Fibroblast of upper back skin (primary cell): ENCODE measurements at regions not wholly inside any gene's neighbourhood (a gene's known extent, or its start where the extent isn't known, plus 50 kb on each side); places are given as distances from the start of the nearest gene placed in this dataset.
"Not testable (repeated sequence)": the region's sequence is repeated elsewhere in the genome, so short reads cannot be mapped to it uniquely, and the experiment has no call there.

Source experiments
- DNase-seq: peaks from one replicate; pipeline ENCODE4 v3.0.0-alpha.2; 2013

DNA sequence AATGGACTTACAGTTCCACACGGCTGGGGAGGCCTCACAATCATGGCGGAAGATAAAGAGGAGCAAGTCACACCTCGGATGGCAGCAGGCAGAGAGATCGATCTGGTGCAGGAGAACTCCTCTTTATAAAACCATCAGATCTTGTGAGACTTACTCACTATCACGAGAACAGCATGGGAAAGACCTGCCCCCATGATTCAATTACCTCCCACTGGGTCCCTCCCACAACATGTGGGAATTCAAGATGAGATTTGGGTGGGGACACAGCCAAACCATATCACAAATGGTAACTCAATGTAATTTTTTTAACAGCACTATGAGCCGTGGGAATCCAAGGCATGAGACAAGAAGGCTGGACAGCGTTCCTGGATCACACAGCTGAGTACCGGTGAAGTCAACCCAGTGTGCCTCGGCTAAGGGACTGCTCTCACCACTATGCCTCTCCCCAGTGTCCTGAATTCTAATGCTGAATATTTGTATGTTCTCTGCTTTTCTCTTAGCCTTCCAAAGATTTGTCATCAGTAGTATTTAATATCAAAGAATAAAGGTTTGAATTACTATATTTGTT is 84.3 kb downstream of the IRS2 start:
- not testable (repeated sequence) for DNase-seq

DNA sequence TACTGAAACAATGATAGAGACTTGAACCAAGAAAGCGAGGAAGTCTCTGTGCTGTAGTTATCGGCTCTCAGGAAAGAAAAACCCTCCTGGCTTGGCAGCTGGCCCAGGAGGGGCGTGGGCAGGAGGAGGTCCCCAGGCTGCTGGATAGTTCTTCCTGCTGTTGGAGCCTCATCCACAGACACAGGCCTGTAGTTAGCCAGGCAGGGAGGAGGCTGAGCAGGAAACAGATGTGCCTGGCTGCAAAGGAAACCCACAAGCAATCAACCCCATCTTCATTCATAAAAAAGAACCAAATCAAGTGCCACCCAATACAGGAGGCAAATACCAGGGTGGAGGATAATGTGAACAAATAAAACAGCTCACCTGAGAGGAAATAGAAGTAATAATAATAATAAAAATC is 86.2 kb downstream of the IRS2 start:
- peak; percentile 85 for DNase-seq

DNA sequence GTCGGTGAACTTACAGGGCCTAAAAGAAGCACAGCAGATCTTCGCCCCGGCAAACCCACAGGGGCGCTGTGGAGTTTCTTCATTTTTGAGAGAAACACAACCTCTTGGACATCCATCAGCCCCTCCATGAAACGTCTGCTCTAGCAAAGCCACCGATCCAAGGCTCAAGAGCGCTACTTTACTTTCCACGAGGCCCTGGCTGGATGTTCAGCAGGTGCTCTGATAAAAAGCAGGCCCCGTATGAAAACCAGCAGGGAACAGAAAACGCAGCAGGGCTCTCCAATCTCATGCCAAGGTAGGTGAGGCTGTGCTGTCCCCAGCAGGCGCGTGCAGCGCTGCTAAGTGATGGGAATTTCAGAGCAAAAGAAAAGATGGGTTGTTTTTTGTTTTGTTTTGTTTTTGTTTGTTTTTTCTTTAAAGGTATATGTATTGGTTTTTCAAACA is 86.7 kb downstream of the IRS2 start:
- DNase-seq: no peak

DNA sequence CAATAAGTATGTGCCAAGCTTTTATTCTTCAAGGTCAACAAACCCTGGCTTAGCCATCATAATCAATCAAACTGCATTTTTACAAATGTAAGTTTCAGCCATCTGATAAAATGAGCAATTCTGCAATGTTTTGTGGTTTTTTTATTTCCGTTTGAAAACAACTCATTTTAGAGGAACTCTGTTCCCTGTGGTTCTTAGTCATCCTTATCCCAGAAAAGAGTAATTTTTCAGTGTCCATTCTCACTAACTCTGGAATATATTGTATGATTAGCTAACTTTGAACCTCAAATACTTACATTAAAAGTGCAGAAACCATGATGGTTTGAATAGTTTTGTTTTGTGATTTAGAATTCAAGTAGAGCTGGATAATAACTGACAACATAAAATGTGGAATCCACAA is 87.6 kb downstream of the IRS2 start:
- peak; percentile 90 for DNase-seq

DNA sequence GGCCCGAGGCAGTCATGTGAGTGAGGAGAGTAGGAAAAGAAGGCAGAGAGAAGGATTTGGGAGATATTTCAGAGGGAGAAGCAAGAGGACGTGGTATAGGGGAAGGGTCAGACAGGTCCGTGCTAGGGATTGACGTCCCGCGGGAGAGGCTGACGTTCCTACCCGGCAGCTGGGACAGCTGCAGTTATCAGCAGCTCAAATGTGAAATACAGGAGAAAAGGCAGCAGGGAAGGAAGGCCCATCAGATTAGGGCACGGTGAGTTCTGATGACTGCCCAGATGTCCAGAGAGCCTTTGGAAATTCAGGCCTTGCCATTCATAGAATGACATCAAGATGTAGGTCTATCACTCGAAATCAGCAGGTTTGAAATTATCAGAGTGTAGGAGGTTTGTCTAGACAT is 88.4 kb downstream of the IRS2 start:
- DNase-seq: no peak

DNA sequence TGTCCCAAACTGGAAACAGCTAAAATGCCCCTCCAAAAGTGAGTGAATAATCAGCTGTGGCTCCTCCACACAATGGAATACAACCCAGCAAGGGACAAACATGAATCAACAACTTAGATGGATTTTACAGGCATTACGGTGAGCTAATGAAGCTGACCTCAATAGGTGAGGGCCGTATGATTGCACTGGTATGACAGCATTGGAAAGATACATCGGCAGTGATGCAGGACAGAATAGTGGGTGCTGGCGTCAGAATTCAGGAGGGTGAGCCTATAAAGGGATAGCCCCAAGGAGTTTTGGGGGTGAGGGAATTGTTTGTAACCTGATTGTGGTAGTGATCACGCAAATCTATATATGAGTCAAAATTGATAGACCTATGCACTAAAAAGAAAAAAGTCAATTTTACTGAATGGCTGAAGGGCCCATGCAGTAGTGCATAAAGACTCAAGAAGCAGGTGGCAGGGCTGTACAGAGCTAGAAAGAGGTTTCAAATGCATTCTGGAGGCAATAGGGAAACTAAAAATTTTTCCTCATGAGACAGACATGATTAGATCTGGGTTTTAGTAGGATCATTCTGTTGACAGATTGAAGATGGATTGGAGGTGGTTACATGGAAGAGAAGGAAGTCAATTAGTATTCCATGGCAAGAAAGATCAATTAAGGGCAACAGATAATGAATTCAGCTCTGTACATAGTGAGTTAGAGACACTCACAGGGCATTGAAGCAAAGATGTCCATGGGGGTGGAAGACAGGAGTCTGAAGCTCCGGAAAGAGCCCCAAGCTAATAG is 90.8 kb downstream of the IRS2 start:
- DNase-seq: no peak

DNA sequence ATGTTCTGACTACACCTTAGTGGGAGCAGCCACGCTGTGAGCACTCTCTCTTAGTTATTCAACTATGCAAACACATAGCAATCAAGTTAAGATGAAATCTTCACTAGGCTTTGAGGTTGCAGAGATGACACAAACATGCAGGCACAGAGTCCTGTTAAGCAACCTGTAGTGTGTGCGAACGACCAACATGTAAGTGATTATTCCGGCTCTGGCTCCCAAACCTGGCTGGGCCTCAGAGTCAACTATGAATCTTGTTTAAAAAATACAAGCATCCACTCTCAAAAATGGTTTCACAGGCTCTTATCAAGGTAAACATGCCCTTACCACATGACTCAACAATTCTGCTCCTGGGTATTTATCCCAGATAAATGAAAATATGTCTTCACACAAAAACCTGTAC is 91.4 kb downstream of the IRS2 start:
- DNase-seq: no peak

DNA sequence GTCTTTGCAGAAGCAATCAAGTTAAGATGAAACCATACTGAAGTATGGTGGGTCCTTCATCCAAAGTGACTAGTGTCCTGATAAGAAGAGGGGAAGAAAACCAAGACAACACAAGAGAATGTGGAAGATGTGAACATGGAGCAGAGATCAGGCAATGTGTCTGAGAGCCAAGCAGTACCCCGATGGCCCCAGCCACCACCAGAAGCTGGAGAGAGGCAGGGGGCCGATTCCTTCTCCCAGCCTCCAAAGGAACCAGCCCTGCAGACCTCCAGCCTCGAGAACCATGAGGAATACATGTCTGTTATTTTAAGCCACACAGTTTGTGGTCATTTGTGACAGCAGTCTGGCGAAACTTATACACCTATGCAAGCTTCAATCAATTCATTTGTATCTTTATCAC is 93.2 kb downstream of the IRS2 start:
- no peak for DNase-seq

DNA sequence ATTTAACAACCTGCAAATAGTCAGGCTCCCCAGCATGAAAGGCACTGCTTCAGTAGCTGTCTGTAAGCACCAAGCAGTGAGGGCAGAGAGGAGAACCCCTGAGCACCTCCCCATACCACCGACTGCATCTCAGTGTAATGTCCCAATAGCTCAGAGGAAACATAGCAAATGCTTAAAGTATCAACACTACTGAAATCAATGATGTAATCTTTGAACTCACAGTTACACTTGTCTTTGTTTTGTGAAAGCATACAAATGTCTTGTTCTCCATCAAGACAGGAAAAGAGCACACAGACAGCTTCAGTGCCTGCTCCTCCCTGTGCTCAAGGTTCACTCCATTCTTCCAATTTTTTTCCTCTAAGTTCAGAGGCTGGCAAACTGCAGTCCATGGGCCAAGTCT is 94.7 kb downstream of the IRS2 start:
- DNase-seq: no peak

DNA sequence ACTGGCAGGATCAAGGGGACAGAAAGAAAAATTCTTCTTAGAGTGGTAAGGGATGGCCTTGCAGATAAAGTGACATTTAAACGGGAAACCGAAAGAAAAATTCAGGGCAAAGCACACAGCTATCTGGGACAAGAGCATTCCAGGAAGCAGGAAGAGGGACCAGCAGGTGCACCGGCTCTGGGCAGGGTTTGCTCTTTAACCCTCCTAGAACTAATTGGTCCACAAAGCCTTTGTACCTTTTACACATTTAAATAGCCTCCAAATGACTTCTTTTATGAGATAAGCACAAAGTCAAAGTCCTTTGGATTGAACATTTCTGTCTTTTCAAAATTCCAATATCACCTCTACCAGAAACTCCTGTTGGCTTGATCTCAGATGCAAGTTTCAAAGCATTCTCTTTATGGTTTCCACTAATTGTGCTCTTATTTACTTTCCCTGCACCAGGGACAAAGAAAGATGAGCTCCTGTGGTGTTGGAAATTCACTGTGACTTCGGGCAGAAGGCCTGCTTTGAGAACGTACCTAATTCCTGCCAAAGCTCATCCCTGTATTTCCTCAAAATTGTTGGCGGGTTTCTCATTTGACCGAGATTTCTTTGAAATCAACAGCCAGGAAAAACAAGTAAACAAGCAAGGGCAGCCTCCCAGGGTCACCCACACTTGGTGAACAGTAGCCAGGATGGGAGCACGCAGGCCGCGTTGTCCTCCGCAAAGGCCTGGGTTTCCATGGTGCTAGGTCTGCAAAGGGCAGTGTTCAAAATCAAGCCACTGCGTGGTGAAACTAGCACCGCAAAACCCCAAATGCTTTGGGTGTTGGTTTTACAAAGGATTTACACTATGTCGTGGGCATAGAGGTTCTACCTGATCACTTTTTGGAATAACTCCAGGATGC is 98.6 kb downstream of the IRS2 start:
- DNase-seq: no peak

DNA sequence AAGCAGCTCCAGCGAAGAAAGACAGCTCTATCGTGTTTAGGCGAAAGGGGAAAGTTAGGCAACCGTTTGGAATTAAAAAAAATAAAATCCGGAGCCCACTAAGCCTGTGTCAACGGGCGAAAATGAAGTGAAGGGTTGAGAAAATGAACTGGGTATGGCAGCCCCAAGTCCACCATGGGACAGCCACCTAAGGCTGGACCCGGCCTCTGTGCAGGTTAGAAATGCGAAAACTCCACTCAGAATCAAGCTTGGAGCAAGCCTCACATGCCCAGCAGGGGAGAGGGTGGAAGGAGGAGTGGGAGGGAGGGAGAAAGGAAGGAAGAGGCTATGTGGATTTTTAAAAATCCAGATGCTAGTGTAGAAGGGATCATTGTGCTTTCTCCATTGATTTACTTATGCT is 101.2 kb downstream of the IRS2 start:
- DNase-seq: no peak

DNA sequence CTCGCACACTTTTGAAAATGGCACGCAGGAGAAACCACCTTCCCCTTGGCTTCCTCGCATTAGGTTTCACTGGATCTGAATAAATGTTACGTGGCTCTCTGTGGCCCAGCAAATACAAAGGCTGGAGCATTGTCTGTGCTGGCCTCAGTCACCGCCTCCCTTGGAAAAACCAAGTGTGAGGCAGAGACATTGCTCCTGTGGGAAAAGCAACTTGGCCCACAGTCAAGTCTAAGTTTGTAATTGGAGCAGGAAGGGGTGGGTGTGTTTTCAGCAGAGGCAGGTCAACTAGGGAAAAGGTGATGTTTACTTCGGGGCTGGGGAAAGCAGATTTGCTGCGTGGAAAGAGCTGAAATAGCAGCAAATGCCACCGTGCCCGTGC is 101.6 kb downstream of the IRS2 start:
- peak; percentile 15 for DNase-seq

DNA sequence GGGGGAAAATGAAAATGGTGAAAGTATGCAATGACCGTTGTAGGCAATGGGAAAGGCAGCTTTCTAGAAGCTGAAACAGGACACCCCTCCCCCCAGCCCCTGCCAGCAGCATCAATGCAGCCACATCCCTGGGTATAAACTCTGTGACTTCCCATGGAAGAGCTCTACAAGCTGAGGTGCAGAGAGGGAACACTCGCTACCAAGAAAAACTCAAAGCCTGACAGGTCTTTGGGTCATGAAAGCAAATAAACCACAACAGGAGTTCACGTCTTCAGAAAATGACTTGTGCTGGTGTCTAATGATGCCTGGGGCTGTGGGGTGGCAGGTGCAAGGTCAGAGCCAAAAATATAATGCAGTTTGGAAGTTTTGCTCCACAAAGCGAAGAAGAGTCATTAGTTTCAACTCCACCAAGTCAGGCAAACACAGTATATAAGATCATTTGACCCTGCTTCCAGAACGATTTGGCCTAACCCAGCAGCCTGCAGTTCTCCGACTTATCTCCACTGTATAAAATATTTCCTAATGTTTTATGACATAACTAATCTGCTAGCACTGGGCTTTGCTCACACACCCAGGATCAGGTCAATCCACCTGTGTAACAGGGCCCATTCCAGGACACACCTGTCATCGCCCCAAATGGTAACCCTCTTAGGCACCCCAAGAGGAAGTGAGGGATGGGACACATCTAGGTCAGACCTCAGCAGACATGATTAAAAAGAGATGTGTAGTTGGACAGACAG is 102.1 kb downstream of the IRS2 start:
- DNase-seq: no peak

DNA sequence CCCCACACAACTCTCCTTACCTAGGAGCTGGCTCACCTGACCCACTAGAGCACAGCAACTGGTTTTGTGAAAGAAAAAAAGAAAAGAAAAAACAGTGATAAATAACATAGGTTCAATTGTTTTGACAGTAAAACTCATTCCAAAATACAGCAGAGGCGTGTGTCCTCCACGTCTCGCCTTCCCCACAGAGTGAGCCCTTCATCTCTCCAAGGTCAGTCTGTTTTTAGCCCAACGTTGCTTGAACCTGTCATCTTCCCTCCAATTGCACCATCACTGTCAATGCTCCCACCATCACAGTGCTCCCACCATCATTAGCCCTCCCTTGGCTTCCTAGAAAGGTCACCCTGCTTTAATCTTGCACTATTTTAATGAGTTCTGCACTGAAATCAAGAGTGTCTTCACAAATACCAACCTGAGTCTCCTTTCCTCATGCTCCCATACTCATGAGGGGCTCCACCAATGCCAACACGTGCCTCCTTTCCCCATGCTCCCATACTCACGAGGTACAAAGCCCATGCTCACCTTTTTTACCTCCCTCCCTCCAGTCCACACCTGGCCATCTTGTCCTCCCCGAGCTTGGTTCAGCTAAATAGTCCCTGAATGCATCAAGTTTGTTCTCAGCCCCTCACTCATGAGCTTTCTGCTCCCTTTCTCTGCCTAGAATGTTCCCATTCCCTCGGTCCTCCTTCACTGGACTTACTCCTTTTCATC is 103.7 kb downstream of the IRS2 start:
- no peak for DNase-seq

DNA sequence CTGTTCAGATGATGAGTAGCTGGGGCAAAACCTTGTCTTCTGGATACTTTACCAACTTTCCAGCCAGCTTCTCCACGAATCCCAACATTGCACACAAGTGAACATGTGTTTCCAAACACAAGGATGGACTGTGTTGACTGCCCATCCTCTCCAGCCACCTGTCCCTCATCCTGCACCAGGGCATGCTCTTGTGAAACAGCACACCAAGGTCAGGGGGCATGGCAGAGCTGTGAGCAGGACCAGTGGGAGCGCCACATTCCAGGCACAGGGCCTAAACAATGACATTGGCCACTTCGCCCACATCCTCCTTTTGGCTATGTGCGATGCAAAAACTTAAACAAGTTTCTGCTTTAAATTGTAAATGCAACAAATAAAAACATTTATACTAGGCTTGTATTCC is 105.5 kb downstream of the IRS2 start:
- DNase-seq: no peak

DNA sequence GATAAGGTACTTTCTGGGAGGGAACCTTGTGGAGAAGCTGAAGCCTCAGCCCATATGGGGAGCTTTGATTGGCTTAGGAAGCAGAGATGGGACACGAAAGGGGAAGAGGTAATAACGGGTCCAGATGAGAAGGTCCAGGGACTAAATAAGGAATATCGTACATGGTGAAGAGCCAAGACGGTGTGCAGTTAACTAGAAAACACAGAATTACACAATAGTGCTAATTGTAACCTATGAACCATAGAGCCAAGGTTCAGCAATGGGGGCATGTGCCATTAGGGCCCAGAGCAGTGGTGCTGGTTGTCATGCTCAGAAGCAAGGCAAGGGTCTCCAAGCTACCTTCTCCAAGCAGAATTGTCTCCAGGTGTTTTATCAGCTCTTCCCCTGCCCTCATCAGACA is 106.1 kb downstream of the IRS2 start:
- DNase-seq: no peak

DNA sequence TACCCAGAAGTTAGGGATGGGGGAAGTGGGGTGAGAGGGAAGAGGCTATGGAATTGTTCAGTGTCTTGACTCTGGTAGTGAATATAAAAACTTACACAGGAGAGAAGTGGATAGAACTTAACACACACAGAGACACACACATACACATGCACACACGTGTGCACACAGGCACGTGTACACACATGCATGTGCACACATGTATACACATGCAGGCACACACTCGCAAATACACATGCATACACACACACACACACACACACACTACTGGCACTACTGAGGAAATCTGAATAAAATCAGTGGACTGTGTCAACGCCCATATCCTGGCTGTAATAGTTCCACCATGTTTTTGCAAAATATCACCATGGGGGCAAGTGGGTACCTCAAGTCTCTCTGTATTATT is 107.9 kb downstream of the IRS2 start:
- DNase-seq: no peak

DNA sequence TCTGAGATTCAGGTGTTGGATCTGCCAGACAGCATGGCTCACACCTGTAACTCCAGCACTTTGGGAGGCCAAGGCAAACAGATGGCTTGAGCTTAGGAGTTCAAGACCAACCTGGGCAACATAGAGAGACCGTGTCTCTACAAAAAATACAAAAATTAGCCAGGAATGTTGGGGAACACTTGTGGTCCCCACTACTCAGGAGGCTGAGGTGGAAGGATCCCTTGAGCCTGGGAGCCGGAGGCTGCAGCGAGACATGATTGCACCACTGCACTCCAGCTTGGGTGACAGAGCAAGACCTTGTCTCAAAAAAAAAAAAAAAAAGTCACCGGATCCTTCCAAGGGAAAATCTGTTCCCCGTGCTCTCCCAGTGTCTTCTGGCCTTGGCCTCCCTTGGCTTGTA is 109.2 kb downstream of the IRS2 start:
- DNase-seq: no peak

DNA sequence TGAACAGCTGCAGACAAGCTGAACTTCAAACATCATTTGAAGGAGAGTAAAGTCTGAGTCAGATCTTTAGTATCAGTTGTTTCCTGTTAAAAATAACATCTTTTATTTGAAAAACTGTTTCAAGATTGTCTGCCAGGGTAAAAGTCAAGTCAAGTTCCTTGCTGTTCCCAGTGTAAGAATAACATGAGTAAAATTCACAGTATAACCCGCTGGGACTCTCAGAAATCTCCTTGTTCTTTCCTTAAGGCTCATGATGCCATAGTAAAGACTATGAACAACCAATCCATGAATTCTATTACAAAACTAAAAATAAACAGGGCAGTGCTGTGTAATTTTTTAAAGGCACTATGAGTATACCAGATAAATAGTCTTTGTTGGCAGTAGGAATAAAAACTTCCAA is 112.9 kb downstream of the IRS2 start:
- no peak for DNase-seq

DNA sequence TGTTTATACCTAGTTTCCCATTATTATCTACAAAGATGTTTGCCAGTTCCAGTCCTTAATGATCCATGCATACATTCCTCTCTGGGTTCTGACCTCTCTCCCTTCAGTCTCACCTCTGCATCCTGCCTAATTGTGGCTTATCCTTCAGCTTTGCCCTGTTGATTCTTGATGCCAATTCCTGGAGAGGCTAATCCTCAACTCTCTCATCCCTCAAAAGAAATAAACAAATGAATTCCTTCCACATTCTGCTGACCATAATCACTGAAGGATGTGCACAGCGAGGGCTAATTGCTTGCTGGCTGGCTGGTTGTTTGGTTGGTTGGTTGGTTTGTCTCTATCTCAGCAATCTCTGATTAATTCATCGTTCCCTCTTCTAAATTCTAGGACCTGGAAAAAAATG is 113.8 kb downstream of the IRS2 start:
- DNase-seq: no peak

DNA sequence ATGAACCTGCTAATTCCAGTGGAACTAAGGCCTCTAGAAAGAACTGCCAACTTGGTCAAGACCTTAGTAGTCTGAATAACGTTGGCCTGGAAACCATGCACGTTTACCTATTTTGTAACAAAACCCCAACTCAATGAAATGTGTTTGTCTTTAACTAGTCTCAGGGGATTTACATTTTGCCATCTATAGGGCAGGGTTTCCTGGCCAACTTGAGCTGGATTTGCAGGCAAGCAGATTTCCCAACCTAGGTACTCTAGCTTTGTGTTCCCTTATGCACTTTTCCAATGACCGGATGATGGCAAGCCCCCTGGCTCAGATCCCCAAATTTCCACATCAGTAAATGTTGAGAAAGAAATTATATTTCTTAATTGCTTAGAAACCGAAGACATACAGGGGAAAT is 114.5 kb downstream of the IRS2 start:
- DNase-seq: no peak

DNA sequence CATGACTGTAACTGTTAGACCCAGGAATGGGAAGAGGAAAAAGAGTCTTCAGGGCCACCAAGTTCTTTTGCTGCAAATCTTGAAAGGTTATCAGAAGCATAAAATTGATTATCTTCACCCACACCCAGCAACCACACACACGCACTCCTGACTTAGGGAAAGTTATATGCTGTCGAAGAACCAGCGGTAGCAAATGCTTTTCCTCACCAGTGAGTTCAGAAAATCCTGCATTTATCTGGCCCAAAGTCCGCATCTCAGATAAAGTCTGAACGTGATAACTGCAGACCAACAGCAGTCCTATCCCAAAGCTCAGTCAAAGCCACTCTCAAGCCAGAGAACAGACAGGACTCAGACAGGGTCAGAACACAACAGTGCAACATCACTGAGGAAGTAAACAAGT is 115.6 kb downstream of the IRS2 start:
- no peak for DNase-seq

DNA sequence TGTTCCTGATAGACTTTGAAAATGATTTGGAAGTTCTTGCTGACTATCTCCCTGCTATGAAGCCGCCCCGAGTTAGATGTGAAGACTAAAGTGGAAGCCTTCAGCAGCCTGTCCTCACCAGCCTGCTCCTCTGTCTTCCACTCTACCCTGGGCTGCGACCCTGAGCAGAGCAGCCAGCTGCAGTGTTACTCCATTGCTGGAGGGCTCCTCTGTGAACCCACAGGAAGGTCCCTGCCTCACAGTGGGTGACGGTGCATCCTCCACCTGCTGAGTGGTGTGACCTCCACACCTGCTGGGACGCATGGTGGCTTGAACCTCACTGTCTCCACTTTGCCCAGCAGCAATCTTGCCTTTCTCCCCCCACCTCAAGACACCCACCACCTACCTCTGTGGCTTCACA is 116.4 kb downstream of the IRS2 start:
- DNase-seq: no peak
